ENCODE measurements at regions not wholly inside any gene's neighbourhood (a gene's known extent, or its start where the extent isn't known, plus 50 kb on each side); places are given as distances from the start of the nearest gene placed in this dataset.

- no peak for DNase-seq (ENCODE audit: low read depth, low spot score)
Measured at GRCh38 chr14:56918849-56919574, 108.7 kb upstream of the OTX2 start.

- peak; percentile 60 for DNase-seq (ENCODE audit: low read depth, low spot score)
Measured at GRCh38 chr14:56905282-56905681, 95.0 kb upstream of the OTX2 start.

- no peak for DNase-seq (ENCODE audit: low read depth, low spot score)
Measured at GRCh38 chr14:56903304-56903969, 93.2 kb upstream of the OTX2 start.

GRCh38 chr14:56902385-56902784 is 92.1 kb upstream of the OTX2 start:
- no peak for DNase-seq (ENCODE audit: low read depth, low spot score)

- DNase-seq (ENCODE audit: low read depth, low spot score): no peak
Measured at GRCh38 chr14:56900726-56901125, 90.4 kb upstream of the OTX2 start.

- no peak for DNase-seq (ENCODE audit: low read depth, low spot score)
Measured at GRCh38 chr14:56899829-56900228, 89.5 kb upstream of the OTX2 start.

GRCh38 chr14:56896922-56897321 is 86.6 kb upstream of the OTX2 start:
- peak; percentile 70 for DNase-seq (ENCODE audit: low read depth, low spot score)

- no peak for DNase-seq (ENCODE audit: low read depth, low spot score)
Measured at GRCh38 chr14:56896231-56896630, 86.0 kb upstream of the OTX2 start.

GRCh38 chr14:56895154-56895553 is 84.9 kb upstream of the OTX2 start:
- DNase-seq (ENCODE audit: low read depth, low spot score): no peak

GRCh38 chr14:56894591-56894991 is 84.3 kb upstream of the OTX2 start:
- peak; percentile 36 for DNase-seq (ENCODE audit: low read depth, low spot score)

- DNase-seq (ENCODE audit: low read depth, low spot score): no peak
Measured at GRCh38 chr14:56892959-56893358, 82.7 kb upstream of the OTX2 start.

GRCh38 chr14:56891226-56891625 is 80.9 kb upstream of the OTX2 start:
- no peak for DNase-seq (ENCODE audit: low read depth, low spot score)

- no peak for DNase-seq (ENCODE audit: low read depth, low spot score)
Measured at GRCh38 chr14:56889705-56890104, 79.4 kb upstream of the OTX2 start.

- DNase-seq (ENCODE audit: low read depth, low spot score): peak; percentile 25
Measured at GRCh38 chr14:56888274-56888673, 78.0 kb upstream of the OTX2 start.

GRCh38 chr14:56887216-56887615 is 76.9 kb upstream of the OTX2 start:
- DNase-seq (ENCODE audit: low read depth, low spot score): no peak

- no peak for DNase-seq (ENCODE audit: low read depth, low spot score)
Measured at GRCh38 chr14:56886471-56887062, 76.3 kb upstream of the OTX2 start.

- peak; percentile 73 for DNase-seq (ENCODE audit: low read depth, low spot score)
Measured at GRCh38 chr14:56885825-56886224, 75.5 kb upstream of the OTX2 start.

- peak; percentile 24 for DNase-seq (ENCODE audit: low read depth, low spot score)
Measured at GRCh38 chr14:56884617-56885016, 74.3 kb upstream of the OTX2 start.

GRCh38 chr14:56881181-56881580 is 70.9 kb upstream of the OTX2 start:
- DNase-seq (ENCODE audit: low read depth, low spot score): no peak

- DNase-seq (ENCODE audit: low read depth, low spot score): no peak
Measured at GRCh38 chr14:56878766-56879165, 68.5 kb upstream of the OTX2 start.

- DNase-seq (ENCODE audit: low read depth, low spot score): no peak
Measured at GRCh38 chr14:56875104-56875675, 64.9 kb upstream of the OTX2 start.

- DNase-seq (ENCODE audit: low read depth, low spot score): peak; percentile 64
Measured at GRCh38 chr14:56874375-56874774, 64.1 kb upstream of the OTX2 start.

- no peak for DNase-seq (ENCODE audit: low read depth, low spot score)
Measured at GRCh38 chr14:56870336-56870735, 60.1 kb upstream of the OTX2 start.

All from ELF-1 (cell line).